NCI-H82 (cell line): ENCODE measurements at regions not wholly inside any gene's neighbourhood (a gene's known extent, or its start where the extent isn't known, plus 50 kb on each side); places are given as distances from the start of the nearest gene placed in this dataset.
"Not testable (repeated sequence)": the region's sequence is repeated elsewhere in the genome, so short reads cannot be mapped to it uniquely, and the experiment has no call there.

Experiments used
- DNase-seq: peaks from one replicate; lab custom pipeline; 2025; lab: John Stamatoyannopoulos, UW

DNA sequence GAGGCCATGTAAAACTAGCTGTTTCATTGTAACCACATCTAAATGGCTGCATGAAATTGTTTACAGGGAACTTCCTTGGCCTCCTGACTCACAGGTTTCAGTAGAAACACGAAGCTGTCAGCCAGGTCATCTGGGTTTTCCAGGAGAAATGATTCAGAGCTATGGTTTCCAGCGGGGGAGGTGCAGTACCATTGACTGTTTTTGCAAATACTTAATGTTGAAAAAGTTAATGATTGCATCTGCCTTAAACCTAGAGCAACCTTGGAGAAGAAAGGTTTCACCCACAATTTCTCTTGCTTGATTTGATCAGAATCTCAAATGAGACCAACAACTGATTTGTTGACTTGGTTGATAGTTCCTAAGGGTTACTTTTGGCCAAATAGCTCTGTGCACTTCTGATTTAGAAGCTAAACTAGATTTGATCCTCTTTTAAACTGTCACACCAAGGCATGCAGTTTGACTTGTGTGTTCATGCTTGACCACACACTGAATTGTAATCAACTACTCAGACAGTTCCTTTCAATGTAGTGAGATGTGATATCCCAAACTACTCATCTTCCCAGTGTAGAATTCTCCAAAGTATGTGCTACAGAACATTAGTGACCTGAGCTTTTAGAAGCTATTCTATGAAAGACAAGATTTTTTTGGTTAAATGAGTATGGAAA, 193.5 kb upstream of the CHST9 start:
- DNase-seq, result no peak

DNA sequence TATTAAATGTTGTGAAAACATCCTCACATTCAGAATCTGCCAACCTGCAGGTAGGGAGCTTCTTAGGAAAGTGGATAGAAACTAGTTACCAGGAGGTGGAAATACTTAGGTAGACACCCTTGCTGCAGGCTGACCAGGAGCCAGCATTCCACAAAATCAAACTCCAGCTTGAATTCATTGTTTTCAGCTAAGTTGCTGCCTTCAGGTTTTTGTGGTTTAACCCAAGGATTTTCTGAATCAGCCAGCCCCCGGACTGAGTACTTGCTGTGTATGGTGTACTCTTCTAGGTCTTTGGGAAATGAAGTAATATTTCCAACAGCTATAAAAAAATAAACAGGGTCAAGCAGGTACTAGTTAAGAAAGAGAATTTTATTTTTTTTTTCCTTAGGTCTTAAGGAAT, 192.1 kb upstream of the CHST9 start:
- DNase-seq, result no peak

DNA sequence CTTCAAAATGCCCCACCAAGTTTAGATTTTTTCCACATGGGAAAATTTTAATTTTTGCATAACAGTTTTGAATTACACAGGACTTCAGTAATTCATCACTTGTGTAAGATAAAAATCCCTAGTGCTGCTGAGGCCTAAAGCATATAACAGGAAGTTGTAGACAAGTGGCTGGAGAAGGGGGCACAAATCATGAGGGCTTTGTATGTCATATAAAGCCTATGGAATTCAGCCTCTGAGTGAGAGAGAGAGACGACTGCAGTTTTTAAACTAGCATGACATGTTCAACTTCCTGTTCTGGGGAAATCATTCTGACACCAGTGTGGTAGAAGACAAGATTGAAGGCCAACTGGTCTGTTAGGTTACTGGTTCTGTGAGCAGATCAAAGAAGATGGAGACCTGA, 187.3 kb upstream of the CHST9 start:
- no peak for DNase-seq

DNA sequence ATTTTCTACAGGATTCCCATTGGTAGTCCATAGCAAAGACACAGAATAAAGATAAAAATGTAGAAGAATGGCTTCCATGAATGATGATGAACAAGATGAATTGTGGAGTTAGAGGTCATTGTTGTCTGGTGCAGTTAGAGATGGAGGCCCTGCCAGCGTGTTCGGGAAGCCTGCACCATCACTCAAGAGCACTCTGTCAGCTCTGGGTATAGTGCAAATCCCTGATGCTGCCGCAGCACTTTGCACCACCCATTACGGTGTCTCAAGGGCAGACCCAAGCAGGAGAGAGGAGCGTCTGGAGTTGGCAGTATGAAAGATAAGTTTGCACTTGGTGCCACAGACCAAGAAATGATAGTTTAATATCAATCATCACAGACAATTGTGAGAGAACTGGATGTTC, 181.6 kb upstream of the CHST9 start:
- DNase-seq, result no peak

DNA sequence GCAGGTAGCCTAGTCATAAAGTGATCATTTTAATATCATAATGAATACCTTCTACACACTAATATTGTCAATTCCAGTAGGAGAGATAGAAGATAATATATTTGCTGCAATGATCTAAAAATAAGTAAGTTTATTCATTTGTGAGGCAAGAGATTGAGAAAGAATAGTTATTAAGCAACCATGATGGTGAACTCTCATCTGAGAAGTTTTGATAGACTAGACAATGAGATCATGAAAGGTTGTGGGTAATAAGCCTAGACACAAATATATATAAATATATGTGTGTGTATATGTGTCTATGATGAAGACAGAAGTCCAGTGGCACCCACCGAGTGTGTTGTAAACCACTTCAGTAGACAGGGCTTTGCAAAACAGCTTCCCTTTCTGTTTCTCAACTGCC, 181.0 kb upstream of the CHST9 start:
- no peak for DNase-seq

DNA sequence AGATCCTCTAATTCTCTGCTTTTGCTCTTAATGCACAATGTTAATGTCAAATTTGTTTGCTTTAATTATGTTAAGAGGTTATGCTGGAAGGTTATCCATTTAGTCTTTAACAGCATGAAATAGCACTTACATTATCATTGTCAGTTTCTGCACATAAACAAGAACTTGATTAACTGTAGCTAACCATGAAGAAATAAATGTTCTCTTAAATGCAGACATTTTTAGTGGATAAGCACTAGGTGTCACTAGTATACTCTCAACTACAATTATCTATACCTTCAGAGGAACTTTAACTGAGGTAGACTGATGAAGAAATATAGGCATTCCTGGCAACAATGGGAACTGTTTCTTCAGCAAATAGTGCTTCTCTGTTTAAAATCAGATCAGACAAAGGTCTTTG, 178.8 kb upstream of the CHST9 start:
- DNase-seq, result peak; percentile 38

DNA sequence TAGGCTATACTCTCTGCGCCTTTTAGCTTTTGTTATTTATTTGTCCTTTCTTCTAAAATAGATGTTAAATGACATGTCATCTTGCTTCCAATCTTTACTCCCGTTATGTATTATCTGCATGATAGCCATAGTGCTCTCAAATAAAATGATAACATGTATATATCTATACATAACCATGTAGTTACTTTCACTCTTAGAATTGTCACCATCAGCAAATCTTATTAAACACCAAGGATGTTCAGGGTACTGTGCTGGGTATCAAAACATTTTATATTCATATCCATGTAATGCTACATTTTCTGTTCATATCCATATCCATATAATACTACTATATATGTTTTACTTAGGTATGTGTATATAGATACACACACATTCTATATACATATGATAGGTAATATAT, 176.4 kb upstream of the CHST9 start:
- DNase-seq, result no peak

DNA sequence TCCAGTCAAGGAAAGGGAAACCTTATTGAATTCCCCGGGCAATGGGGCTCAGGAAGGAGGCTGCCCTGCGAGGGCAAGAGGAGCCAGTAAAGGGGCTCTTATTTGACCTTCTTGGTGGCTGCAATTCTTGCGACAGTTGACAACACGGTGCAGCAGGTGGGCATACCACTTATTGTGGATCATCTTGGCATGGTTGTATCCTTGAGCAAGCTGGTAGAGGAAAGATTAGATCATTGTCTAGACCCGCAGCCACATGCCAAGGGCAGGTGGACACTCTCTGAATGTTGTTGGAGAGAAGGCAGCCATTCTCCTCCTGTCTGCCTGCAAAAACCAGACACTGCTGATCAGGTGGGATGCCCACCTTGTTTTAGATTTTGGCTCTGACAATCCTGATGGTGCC, 170.2 kb upstream of the CHST9 start:
- DNase-seq, result no peak

DNA sequence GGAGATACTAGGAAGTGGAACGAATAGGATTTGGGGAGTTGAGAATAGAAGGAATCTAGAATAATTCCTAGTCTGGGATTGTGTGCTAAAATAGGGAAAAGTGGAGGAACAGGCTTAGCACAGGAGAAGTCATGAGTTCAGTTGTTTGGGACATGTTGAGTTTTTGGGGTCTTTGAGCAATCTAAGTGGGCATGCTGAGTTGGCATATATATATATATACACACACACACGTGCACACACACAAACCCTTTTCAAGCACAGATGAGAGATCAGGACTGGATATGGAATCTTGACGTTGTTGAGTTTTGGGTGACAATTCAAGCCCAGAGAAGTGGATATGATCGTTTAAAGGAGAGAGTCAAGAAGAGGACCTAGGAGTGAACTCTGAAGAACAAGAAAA, 168.2 kb upstream of the CHST9 start:
- no peak for DNase-seq

DNA sequence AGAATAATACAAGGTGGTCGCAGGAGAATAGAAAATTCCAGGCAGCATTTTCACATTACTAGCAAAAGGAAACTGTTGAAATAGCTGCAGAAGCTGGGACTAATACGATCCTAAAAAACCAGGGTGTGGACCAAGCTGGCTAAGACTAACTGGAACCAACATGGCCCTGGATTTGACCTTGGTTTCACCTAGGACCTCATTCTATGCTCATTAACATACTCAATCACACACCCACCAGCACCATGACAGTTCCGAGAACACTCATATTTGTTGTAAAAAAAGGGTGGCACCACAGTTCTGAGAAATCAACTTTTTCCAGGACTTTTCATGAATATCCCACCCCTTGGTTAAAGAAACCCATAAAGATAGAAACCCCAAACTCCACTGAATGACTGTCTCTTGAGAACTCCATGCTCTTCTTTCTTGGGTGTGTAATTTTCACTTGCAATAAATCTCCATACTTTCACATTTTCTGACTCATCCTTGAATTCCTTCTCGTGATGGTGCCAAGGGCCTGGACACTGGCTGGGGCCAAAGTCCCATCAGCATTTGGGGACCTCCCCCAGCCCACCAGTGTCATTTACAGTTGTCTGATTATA, 164.3 kb upstream of the CHST9 start:
- no peak for DNase-seq

DNA sequence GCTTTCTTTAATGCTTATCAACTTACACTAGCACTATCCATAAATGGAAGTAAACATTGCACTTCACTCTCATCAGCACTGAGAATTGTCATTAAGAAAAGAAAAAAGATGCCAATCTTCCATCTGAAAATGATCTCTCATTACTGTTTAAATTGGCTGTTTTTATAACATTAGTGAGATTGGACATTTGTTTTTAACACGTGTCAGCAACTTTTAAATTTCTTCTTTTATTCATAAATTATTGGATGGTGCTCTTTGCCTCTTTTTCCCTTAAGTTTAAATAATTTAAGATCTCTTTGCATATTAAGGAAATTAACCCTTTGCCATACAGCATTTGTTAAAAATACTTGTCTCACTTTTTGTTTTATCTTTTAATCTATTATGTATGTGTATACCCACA, 146.5 kb upstream of the CHST9 start:
- no peak for DNase-seq

DNA sequence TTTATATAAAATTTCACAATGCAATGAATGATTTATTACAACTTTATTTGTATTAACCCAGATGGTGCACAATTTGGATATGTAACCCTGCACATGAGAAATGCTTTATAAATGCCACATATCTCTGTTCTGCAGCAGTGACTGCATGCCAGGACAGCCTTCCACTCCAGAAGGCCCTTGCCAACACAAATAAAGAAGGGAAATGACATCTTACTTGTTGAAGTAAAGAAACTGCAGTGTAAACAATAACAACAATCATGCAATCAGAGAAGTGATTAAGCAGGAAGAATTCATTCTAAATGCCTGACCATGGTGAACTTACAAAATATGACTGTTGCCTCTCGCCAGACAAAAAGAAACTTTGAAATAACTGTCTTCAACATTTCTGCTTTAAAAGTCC, 129.9 kb upstream of the CHST9 start:
- DNase-seq, result no peak

DNA sequence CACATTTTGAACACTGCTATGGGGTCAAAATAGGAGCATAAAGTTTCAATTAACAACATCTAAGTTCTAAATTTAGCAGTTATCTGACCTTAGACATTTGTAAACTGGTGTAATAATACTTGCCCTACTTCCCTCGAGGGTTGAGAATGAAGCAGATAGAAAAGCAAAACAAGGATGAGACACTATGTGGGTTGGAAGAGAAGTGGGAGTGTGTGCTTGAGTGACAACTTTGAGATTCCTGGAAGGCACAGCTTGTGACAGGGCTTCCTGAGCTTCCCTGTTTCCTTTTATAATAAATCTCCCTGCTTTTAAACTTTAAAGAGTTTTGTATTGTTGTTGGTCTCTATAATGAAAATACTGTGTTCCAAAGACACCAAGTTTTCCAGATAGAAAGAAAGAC, 128.6 kb upstream of the CHST9 start:
- no peak for DNase-seq

DNA sequence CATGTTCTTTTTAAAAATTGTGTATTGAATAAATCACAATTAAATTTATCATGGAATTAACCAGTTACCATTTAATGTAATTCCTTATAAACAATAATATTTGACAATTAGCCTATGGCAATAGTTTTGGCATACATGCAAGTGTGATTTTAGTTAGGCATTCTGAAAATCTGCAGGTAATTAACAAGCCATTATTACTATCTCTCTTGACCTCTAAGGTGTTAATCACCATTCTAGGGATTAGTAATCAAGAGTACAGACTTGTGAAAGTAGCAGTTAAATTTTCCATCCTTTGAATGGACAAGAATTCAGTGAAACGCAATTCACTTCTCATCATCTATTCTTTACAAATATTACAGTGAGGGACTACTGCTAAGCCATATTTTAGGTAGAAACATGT, 127.7 kb upstream of the CHST9 start:
- no peak for DNase-seq

DNA sequence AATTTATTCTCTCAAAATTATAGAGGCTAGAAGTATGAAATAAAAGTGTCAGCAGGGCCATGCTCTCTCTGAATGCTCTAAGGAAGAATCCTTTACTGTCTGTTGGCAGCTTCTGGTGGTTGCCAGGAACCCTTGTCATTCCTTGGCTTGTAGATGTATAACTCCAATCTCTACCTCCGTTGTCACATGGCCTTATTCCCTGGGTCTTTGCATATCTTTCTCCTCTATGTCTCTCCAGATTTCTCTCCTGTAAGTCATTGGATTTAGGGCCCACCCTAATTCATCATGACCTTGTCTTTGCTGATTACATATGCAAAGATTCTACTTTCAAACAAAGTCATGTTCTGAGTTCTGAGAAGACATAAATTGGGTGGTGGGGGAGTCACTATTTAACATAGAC, 127.0 kb upstream of the CHST9 start:
- no peak for DNase-seq

DNA sequence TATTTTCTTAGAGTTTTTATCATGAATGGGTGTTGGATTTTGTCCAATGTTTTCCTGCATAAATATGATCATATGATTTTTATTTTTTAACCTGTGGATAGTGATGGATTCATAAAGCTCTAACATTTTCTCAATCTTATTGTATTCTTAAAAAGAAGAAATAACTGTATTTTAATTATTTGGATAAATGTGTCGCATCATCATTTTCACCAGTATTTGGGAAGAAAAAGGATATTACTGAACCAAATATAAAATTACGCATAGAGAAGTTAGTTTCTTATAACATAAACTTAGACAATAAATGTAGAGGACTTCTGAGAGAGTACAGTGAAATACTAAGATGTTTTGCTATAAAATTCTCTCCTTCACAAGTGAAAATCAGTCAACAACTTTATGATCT, 126.0 kb upstream of the CHST9 start:
- no peak for DNase-seq

DNA sequence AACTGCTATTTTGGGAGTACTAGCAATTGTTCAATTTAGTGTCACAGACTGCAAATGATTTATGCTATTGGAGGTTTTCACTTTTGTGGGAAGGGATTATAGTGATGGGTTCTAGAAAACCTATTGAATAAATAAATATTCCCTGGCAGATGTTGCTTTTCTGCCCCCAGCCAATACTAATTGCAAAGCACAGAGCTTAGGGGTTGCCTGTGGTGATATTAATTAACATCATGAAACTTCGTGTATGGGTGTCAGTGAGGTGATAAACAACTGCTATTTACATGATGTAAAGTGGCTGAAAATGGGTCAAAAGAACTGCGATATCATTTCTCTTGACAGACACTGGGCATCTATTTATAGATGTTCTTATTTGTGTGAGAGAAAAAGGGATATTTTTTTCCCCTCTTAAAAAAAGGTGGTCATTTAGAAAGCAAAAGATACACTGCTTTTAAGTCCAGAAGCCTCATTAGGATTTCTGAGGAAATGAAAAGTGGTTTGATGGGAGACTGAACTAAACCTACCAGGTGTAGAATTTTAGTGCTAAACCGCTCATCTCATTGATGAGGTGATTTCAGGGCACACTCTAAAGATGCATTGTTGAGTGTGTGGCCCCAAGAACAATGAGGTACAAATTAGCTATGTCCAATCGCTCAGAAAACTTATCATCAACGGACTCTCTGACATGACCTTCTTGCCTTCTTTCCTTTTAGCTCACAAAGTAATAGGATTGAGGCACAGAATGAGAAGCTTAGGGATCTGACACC, 116.7 kb upstream of the CHST9 start:
- peak; percentile 75 for DNase-seq

DNA sequence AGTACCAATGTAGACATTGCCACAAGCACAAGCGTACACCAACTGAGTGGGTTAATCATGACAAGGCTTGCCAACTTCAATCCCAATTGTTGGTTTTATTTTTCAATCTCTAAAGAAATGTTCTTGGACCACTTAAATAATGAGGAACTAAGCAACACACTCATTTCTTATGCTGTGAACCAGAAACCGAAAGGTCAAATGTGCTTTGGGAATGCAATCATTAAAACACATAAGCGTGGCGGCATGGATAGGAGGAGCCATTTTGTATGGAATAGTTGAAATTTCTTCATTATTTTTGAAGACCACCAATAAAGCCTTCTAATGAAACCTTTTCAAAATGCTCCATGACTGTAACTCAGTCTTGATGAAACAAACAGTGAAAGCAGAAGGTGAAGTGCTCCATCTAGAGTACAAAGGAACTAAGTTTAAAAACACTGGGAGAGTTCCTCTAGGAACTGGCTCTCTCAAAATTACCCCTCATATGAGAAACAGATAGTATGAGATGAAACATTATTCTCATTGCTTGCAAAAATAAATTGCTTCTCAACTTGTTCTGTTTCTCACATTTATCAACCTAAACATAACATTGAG, 113.2 kb upstream of the CHST9 start:
- peak; percentile 15 for DNase-seq

DNA sequence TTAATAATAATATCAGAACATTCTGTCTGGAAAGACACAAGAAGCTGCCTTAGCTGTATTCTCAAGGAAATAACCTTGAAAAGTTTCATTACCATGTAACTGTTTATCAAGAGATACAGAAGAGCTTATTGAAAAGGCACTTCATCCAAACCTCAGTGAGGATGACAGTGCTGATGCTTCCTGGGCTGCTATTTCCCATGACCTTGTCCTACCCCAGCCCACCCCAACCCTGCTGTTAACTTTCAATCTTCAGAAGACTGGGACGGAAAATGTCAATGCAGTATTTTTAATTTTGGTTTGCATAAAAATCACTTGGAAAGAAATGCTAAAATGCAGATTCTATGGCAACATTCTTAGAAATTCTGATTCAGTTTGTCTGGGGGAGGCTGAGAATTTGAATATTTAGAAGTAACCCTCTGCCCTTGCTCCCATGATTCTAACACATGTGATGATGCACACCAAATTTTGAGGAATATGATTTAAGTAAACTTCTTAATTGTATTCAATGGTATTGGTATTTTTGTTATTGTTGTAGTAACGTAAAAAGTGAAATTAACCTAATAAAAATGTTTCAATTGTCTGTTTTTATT, 101.0 kb upstream of the CHST9 start:
- DNase-seq, result not testable (repeated sequence)

DNA sequence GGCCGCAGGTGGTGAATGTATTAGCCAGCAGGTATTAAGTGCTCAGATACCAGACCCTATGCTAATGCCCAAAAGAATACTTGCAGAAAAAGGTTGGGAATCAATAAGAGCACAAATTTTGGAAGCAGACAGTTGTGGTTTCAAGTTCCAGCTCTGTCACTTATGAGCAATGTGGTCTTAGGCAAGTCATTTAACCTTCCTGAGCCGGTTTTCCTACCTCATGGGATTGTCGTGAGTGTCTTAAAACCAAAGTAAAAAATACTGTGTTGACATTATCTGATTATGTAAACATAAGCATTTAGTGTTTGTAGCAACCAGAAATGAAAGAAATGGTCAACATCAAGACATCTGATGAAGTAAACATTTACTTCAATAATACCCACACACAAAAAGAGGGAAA, 93.0 kb upstream of the CHST9 start:
- DNase-seq, result no peak

DNA sequence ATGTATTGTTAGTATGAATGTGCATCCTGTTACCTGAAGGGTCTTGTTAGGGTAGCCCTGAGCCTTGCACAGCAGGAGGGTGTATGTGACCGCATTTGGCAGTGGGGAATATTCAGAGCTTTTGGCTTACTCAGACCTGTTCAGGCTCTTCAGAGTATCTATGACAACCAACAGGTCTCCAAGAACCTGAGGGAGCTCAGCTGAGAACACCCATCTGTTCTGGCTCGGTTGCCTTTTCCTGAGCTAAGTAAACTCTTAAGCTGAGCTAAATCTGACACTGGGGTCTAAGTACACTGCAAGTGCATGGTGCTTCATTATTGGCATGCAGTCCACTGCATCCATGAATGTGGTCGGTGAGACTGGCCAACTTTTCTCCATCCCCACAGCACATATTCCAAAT, 92.4 kb upstream of the CHST9 start:
- DNase-seq, result peak; percentile 44

DNA sequence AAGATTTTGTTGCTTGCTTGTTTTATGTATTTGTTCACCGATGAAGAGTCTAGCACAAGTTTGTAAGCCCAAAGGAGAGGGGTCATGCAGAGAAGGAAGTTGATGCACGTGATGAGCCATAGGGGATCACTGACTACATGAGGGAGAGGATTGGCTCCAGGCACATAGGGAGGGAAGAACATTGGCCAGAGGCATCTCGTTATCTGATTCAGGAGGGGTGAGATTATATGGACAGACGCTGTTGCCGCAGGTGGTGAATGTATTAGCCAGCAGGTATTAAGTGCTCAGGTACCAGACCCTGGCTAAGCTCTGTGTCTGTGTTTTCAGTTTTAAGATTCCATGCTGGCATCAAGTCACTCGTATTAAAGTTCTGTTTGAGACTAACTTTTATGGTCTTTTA, 91.8 kb upstream of the CHST9 start:
- DNase-seq, result peak; percentile 4

DNA sequence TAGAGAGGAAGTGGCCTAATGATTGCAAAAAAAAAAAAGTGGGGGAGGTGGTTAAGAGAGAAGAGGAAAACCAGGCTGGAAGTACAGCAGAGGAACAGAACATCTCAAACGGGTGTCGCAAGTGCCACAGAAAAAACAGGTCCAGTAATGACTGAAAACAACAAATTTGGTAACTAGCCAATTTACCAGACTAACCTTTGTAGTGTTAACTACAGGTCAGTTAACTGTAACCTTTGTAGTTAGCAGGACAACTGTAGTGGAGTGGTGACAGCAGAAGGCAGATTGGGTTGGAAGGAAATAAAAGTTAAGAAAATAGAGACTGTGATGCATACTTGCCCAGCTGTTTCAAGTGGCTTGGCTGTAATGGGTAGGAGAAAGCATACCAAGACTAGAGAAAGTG, 91.4 kb upstream of the CHST9 start:
- DNase-seq, result no peak
